ENCODE measurements at regions not wholly inside any gene's neighbourhood (a gene's known extent, or its start where the extent isn't known, plus 50 kb on each side); places are given as distances from the start of the nearest gene placed in this dataset.

DNA sequence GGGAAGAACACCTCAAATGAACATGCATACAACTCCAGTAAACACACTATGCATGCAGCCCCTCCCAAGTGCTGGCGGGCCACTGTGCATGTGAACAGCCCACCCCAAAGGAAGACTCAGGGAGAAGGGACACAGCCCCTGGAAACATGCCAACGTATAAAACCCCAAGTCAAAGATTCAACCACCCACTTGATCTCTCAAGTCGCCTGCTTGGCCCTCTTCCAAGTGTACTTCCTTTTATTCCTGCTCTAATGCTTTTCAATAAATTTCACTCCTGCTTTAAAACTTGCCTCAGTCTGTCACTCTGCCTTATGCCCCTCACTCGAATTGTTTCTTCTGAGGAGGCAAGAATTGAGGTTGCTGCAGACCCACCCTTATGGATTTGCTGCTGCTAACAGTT lies 139.1 kb downstream of the C1D start:
- DNase-seq = no peak

DNA sequence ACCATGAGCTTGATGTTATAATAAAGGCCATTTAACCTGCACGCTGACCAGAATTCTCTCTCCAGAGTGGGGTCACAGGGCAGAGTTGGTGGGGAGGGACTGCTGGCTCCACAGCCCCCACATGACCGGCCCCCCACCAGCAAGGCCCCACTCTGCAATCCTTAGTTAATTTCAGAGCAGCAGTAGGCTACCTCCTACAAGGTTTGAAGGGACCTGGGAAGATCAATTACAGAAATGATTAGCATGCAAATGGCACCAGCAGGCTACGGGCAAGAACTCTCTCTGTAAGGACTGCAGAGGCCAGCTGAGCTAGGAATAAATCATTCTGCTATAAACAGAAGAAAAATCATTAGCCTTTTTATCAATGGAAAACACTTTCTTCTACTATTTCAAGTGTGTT lies 135.3 kb downstream of the C1D start:
- DNase-seq = no peak

DNA sequence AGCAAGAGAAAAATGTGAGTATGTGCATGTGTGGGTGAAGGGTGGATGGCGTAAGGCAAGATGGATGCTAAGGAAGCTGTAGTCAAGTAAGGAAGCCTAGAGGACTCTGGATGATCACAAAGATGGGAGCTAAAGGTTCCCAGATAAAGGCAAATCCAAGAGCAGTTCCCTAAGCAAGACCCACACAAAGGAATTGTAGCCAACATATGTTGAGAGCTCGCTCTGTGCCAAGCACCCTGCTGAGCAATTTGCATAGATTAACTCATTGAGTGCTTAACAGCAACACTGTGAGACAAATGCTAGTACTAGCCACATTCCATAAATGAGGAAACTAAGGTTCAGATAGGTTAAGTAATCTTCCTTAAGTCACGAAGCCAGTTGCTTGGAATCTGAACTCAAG lies 132.6 kb downstream of the C1D start:
- no peak for DNase-seq

DNA sequence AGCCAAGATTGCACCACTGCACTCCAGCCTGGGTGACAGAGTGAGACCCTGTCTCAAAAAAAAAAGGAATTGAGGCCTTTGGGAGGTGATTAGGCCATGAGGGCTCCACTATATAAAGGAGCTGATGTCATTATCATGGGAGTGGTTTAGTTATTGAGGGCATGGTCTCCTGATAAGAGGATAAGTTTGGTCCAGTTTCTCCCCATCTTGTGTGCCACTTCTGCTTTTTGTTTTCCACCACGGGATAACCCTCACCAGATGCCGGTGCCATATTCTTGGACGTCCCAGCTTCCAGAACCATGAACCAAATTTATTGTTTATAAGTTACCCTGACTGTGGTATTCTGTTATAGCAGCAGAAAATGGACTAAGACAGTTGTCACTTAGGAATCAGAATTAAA lies 125.8 kb downstream of the C1D start:
- DNase-seq = no peak

DNA sequence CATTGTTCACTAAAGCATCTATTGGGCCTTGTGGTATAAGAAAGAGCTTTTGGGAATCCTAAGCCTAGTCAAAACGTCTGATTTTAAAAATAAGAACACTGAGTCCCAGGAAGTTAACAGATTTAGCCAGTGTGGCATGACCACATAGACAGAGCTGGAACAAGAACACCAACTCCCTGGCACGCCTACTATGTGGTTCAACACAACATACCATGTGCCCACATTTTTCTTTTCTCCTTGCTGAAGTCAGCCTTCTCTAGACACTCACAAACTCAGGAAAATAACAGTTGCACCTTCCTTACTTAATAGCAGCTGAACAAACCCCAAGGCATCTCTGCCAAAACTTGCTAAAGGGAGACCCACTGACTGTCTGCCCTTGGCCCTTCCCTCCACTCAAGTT lies 124.8 kb downstream of the C1D start:
- DNase-seq = no peak

DNA sequence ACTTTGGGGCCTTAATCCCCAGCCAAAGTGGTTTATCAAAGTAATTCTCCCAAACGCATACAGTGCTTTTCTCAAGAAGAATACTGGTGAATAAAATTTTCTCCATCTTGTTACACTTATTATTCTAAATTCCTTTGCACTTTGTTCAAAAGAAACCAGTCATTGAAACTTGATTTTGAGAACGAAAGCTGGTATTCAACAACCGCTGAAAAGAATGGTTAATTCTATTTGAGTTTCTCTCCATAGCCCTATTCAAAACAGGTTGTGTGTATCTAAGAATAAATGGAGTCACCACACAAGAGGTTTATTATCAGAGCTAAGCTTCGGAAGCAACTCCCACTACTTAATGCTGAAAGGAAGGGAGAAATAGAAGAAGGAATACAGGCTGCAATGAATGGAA lies 117.7 kb downstream of the C1D start:
- no peak for DNase-seq

DNA sequence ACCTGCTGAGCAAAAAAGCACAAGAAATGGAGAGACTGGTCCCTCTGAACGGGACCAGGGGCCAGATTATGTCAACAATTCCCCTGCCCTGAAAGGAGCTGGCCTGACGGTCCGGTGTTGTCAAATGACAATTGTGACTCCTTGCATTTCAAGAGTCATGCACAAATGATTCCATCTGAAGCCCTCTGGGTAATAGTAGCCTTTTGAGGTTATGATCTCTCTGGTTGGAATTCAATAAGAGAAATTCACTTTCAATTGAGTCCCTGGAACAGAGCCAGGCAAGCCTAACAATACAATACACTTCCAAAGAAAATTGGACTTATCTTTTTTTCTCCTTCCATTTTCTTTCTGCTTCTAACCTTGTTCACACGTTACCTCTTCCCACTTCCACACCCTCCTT lies 116.9 kb downstream of the C1D start:
- DNase-seq = no peak

DNA sequence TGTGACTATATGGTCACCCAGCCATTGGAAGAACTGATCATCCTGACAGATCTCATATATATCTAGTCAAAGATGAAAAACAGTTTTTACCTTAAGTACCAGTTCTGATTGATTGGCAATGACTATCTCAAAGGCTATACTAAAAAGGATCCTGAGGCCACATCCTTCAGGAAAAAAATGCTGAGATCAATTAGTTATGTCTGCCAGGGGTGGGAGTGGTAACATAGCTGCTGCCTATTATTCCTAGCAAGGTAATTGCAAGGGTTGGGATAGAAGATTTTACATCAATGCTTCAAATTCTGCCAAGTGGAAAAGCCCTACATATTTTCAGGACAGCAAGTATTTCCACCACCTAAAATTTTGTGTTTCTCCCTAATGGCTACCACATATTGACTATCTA lies 114.7 kb downstream of the C1D start:
- DNase-seq = no peak

DNA sequence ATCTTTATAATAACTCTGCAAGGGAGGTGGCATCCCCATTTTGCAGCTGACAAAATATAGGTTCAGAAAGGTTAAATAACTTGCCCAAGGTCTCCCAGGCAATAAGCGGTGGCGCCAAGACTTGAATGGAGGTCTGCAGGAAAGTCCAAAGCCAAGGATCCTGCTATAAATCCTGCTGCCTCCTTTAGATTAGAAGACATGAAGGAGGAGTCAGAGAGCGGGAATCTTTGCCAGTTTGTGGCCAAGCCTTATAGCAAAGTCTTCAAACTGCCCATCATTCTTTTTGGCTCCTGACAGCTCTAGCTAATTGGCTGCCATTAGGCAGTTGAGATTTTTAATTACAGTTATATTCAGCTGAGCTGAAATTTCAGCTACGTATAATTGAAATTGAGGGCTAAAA lies 114.3 kb downstream of the C1D start:
- DNase-seq = no peak

DNA sequence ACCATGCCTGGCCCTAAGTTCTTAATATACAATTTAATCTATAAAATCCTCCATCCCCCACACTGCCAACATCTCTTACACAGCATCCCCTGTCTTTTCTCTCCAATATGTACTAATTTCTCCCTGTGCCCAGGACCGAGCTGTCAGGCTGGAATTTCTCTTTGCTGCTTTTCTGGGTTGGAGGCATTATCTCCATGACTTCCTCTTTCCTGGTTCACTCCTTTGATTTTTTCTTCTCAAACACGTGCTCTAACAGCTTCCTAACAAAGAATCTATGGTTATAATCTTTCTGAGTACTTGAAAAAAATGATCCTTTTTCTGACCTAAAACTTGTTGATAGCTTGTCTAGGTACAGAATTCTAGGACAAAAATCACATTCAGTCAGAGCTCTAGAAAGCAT lies 112.8 kb downstream of the C1D start:
- DNase-seq = no peak

DNA sequence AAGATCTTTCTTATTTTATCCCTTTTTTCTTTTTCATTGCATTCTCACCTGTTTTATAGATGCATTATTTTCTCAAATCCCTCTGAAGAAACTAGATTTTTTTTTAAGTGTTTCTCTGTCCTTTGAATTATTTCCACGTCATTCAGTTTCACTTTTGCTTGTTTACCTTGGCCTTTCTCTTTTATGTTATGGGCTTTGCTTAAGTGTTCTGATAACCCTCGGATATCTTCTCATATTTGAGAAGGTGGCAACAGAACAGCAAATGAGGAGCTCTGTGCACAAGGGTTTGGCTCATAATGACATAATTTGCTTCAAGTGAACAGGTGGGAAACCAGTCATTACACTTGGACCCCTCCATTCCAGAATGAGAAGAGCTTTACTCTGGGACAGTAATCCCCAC lies 111.9 kb downstream of the C1D start:
- DNase-seq = no peak

DNA sequence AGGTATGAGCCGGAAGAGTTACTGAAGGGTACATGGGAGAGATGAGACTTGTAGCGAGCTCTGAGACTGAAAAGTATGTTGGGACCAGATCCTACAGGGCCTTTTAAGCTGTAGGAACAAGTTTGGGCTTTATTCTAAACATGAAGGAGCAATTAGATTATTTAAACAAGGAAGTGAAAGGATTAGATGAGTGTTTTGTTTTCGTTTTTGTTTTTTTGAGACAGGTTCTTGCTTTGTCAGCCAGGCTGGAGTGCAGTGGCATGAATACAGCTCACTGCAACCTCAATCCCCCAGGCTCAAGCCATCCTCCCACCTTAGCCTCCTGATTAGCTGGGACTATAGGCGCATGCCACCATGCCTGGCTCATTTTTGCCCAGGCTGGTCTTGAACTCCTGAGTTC lies 110.7 kb downstream of the C1D start:
- DNase-seq = no peak

DNA sequence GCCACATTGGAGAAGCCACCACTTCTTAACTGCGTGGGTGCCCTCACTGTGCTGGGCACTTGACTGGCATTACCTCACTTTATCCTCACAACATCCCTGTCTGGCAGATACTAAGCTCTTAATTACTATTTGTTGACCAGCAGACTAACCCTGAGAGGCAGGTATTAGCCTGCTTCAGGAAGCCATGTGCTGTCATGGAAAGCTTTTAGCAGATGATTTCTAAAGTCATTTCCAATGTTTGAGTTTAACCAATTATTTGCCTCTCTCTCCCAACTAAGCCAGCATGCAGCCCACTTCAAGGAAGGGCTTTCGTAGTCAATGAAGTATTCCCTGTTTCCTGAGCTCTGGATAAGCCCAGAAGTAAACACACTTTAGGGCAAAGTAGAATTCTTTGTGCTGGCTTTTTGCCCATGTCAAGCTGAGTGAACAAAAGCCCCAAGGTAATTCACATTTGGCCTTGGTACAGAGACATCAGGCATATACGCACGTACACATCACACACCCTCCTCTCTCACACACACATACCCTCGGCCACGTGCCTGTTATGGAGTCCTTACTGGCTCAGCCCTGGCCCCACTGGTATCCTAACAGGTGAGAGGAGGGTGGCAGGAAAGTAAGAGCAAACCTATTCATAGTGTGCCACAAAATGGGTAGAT lies 108.6 kb downstream of the C1D start:
- no peak for DNase-seq

DNA sequence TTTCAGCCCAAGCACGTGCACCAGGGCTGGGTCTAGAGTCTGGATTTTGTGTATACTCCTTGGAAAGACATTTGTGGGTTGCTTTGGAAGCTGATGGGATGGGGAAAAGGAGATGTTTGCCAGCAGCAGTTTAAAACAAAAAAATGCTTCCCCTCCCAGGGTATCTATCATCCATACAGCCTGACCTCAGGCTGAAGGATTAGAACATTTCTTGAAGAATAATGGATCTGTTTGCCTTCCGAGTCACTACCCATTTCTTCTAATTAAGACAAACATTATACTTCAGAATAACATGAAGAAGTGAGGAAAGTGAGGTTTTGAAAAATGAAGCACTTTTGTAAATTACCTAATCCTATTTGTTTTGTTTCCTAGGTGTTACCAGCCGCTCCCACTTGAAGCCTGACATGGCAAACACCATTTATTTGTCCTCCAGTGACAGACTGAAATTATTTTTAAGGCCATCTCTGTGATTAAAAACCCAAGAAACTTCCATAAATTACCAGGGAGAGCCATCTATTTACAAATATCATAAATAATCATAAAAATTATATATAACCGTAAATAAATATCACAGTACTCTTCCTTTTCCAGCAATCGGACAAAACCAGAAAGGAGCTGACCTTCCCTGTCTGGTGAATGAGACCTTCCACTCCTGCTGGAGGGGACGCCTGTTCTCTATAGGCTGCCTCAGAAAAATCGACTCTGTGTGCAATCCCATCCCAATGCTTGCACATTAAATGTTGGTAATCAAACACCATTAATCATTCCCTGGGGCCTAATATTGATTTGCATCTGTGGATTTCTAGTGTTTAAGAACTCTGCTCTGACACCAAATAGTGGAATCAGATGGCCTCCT lies 106.8 kb downstream of the C1D start:
- DNase-seq = no peak

DNA sequence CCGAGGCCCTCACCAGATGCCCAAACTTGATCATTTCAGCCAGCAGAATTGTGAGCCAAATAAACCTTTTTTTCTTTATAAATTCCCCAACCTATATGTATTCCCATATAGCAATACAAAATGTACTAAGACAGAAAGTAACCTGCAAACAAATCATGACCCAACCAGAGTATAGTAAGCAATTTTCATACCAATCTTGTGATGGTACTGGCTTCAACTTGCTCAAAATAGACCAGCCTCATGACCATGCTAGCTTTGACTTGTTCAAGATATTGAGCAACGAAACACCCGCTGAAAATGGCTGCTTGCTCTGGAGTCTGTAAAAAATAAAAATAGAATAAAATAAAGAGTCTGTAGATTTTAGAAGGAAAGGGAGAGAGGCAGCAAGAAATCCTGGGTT lies 97.6 kb downstream of the C1D start:
- DNase-seq = no peak

DNA sequence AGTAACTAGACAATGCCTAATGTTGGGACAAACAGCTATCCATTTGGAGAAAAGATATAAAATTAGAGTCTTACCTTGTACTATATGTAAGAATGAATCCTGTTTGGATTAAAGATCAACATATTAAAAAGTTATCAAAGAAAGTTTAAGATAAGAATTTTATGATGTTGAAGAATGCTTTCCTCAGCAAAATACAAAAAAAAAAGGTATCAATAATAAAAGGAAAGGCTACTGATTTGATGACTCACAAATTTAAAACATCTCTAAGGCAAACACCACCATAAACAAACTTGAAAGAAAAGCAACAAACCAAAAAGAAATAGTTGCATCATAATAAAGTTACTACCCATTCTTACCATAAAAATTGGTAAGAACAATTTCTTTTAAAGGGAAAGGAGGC lies 92.7 kb downstream of the C1D start:
- DNase-seq = no peak

DNA sequence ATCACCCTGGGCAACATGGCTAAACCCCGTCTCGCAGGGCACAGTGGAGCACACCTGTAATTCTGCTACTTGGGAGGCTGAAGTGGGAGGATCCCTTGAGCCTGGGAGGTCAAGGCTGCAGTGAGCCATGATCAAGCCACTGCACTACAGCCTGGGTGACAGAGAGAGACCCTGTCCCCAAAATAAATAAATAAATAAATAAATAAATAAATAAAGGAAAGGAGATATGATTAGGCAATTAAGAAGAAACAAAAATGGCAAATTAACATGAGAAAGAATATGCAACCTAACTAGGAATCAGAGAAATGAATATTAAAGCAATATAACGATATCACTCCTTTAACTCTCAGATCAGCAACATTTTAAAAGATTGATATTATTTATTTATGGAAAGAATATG lies 92.3 kb downstream of the C1D start:
- DNase-seq = no peak

DNA sequence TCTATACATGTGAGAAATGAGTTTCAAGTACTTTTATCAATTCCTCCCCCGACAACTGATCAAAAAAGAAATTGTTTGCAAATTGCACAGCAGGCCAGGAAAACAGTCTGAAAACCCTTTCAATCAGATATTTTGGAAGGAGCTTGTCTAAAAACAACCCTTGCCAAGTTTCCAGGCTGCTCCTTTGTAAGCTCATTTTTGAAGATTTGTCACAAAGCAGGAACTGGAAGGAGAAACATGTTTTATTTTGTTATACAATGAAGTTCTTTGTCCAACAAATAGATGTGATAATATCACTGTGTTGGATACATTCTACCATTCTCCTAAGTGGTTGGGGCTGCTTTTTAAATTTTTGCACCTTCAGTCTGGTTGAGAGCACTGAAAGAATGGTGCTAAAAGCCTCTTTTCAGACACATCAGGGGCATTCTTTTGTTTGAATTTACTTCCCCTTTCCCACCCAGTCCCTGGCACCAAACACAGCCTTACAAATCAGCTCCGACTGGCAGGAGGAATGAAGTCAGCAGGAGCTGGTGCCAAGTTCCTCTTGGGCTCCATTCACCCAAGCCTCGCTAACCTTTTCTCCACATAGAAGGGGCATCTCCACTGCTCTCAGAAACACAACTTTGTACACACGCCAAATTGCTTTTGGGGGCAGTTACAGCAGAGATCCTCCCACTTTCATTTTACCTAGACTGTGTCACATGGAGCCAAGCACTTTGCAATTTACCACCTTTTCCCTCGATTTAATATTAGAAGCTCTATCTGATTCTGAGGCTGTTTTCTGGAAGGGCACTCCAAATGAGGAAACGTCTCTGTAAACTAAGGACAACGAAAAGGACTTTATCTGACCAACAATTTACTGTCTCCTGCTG lies 88.0 kb downstream of the C1D start:
- DNase-seq = no peak

DNA sequence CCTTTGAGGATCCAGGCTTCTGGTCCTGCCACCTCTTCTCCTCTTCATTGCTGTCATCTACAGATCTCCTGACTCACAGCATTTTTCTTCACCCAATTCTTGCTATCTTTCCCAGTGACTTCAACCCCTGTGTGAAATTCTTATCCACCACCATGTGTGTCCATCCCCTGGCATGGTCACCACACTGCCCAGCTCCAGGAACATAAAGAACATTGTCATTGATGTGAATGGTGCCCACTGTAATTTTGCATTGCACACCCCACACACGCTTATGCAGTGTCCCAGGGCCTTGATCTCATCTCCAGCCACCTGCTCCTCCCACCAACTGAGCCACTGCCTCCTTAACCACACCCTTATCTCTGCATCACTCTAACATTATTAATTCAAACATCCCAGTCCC lies 85.3 kb downstream of the C1D start:
- DNase-seq = no peak

DNA sequence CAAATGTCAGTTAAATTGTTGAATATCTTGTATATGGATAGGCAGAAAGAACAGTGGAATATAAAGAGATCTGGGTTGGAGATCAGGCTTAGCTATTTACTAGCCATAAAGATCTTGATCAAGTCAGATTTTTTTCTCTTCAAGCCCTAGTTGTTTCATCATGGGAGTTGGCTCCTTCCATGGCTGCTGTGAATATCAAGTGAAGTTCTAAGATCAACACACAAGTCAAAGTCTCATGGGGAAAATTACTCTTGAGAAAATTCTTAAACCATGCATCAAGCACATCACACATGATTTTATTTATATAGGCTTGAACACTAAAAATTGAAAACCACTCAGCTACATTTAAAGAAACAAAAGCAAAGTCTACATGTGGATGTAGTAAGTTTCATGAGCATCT lies 79.8 kb downstream of the C1D start:
- DNase-seq = no peak

DNA sequence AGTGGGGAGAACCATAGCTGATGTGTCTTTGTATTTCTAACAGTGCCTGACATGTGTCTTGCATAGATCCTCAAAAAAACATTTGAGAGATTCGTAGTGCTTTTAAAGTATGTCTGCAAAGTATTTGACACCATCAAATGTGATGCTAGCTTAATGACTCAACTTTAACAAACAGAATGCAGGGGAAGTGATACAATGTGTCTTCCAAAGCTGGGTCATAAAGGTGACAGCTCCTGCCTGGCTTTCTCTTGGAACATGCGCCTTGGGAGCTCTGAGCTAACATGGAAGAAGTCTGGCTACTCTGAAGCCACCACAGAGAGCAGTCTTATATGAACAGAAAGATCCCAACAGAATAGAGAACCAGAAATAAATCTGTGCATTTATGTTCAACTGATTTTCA lies 78.2 kb downstream of the C1D start:
- DNase-seq = no peak

DNA sequence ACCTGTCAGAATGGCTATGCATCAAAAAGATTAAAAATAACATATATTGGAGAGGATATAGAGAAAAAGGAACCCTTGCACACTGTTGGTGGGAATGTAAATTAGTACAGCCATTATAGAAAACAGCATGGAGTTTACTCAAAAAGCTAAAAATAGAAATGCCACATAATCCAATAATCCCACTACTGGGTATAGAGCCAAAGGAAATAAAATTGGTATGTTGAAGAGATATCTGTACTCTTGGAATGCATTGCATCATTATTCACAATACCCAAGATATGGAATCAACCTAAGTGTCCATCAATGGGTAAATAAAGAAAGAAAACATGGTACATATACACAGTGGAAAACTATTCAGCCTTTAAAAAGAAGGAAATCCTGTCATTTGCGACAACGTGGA lies 77.2 kb downstream of the C1D start:
- DNase-seq = no peak

DNA sequence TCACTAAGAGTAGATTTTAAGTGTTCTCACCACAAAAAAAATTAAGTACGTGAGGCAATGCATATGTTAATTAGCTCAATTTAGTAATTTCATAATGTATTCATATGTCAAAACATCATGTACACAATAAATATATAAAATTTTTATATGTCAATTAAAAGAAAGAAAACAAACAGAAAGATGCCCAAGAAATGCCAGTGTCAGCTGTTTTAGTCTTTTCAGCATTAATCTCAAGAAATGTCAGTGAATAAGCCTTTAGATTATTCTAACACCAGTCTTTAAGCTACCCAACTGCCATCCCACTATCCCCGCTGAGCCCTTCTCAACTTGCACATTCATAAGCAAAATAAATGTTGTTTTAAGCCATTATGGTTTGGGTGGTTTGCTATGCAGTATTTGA lies 76.5 kb downstream of the C1D start:
- DNase-seq = no peak

Data from stimulated activated CD8-positive, alpha-beta memory T cell treated with anti-CD3 and anti-CD28 coated beads, Interleukin-4, amount 100 ng/mL, for 48 hours (primary cell).